ENCODE measurements at regions not wholly inside any gene's neighbourhood (a gene's known extent, or its start where the extent isn't known, plus 50 kb on each side); places are given as distances from the start of the nearest gene placed in this dataset.
"Not testable (repeated sequence)": the region's sequence is repeated elsewhere in the genome, so short reads cannot be mapped to it uniquely, and the experiment has no call there.

GRCh38 chr16:79986352-79986751 is 385.8 kb upstream of the MAF start:
- TF ChIP-seq CTCF (IDR thresholded peaks at IDR 0.05; ENCODE audit: unreplicated experiment), result no peak
- no peak overlapping the region for H3K4me3 Mint-ChIP-seq (ENCODE audit: unreplicated experiment)
- H3K27ac Mint-ChIP-seq (ENCODE audit: unreplicated experiment), result no peak overlapping the region
- no peaks in the 10 kb centered on the region for H3K4me1 Mint-ChIP-seq (ENCODE audit: unreplicated experiment)
- H3K27me3 Mint-ChIP-seq (ENCODE audit: unreplicated experiment), result no peaks in the 10 kb centered on the region
- no peaks in the 10 kb centered on the region for H3K36me3 Mint-ChIP-seq (ENCODE audit: low read depth, unreplicated experiment)
- no peaks in the 10 kb centered on the region for H3K9me3 Mint-ChIP-seq (ENCODE audit: unreplicated experiment)
- DNase-seq (ENCODE audit: low spot score), result no peak

- DNase-seq (ENCODE audit: low spot score), result no peak
- no peak overlapping the region for H3K27ac Mint-ChIP-seq (ENCODE audit: unreplicated experiment)
- TF ChIP-seq CTCF (IDR thresholded peaks at IDR 0.05; ENCODE audit: unreplicated experiment), result no peak
- no peak overlapping the region for H3K4me3 Mint-ChIP-seq (ENCODE audit: unreplicated experiment)
- H3K36me3 Mint-ChIP-seq (ENCODE audit: low read depth, unreplicated experiment), result no peaks in the 10 kb centered on the region
- H3K9me3 Mint-ChIP-seq (ENCODE audit: unreplicated experiment), result no peaks in the 10 kb centered on the region
- no peaks in the 10 kb centered on the region for H3K27me3 Mint-ChIP-seq (ENCODE audit: unreplicated experiment)
- H3K4me1 Mint-ChIP-seq (ENCODE audit: unreplicated experiment), result no peaks in the 10 kb centered on the region
Observed at GRCh38 chr16:79985606-79986005, 385.1 kb upstream of the MAF start.

GRCh38 chr16:79984149-79984548 is 383.6 kb upstream of the MAF start:
- H3K4me3 Mint-ChIP-seq (ENCODE audit: unreplicated experiment); H3K27me3 Mint-ChIP-seq (ENCODE audit: unreplicated experiment); DNase-seq (ENCODE audit: low spot score); H3K27ac Mint-ChIP-seq (ENCODE audit: unreplicated experiment); H3K4me1 Mint-ChIP-seq (ENCODE audit: unreplicated experiment); H3K9me3 Mint-ChIP-seq (ENCODE audit: unreplicated experiment); H3K36me3 Mint-ChIP-seq (ENCODE audit: low read depth, unreplicated experiment): not testable (repeated sequence)

DNA sequence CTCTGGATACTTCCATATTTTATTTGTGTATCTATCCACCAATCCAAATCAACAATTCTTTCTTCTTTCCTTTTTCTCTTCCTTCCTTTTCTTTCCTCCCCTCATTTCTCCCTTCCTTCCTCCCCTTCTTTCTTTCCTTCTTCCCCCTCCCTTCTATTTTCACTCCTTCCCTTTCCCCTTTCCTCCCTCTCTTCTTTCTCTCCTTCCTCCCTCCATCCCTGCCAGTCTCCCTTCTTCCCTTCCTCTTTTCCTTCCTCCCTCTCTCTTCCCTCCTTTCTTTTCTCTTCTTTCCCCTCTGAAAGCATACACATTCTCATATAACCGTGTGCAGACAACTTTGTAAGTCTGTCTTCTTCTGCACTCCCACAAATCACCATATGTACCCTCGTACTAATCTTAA is 382.3 kb upstream of the MAF start:
- TF ChIP-seq CTCF (IDR thresholded peaks at IDR 0.05; ENCODE audit: unreplicated experiment), result no peak
- no peak overlapping the region for H3K4me3 Mint-ChIP-seq (ENCODE audit: unreplicated experiment)
- H3K9me3 Mint-ChIP-seq (ENCODE audit: unreplicated experiment), result no peaks in the 10 kb centered on the region
- H3K27me3 Mint-ChIP-seq (ENCODE audit: unreplicated experiment), result peaks cover 1% of the 10 kb centered on the region
- H3K36me3 Mint-ChIP-seq (ENCODE audit: low read depth, unreplicated experiment), result no peaks in the 10 kb centered on the region
- DNase-seq (ENCODE audit: low spot score), result no peak
- no peaks in the 10 kb centered on the region for H3K4me1 Mint-ChIP-seq (ENCODE audit: unreplicated experiment)
- no peak overlapping the region for H3K27ac Mint-ChIP-seq (ENCODE audit: unreplicated experiment)

- Mint-ChIP-seq H3K27ac (ENCODE audit: unreplicated experiment) (no peak overlapping the region), H3K9me3 (ENCODE audit: unreplicated experiment) (no peaks in the 10 kb centered on the region), H3K4me3 (ENCODE audit: unreplicated experiment) (no peak overlapping the region), H3K27me3 (ENCODE audit: unreplicated experiment) (peaks cover 1% of the 10 kb centered on the region), H3K36me3 (ENCODE audit: low read depth, unreplicated experiment) (no peaks in the 10 kb centered on the region), H3K4me1 (ENCODE audit: unreplicated experiment) (no peaks in the 10 kb centered on the region)
- DNase-seq (ENCODE audit: low spot score), result no peak
- TF ChIP-seq CTCF (IDR thresholded peaks at IDR 0.05; ENCODE audit: unreplicated experiment), result no peak
Observed at GRCh38 chr16:79982361-79982760, 381.8 kb upstream of the MAF start.

DNA sequence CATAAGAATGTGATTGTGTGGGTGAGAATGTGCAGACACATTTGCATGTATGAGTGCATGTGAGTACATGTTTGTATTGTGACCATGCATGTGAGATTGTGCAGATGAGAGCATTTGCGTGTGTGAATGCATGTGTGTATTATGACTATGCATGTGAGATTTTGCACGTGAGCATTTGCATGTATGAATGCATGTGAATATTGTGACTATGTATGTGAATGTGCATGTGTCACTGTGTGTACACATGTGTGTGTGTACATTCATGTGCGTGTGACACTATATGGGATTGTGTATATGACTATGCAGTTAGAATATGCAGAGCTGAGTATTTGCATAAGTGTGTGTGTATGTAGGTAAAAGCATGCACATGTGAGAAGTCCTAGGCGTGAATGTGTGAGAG is 381.3 kb upstream of the MAF start:
- no peak for TF ChIP-seq CTCF (IDR thresholded peaks at IDR 0.05; ENCODE audit: unreplicated experiment)
- Mint-ChIP-seq H3K4me3 (ENCODE audit: unreplicated experiment) (no peak overlapping the region), H3K27me3 (ENCODE audit: unreplicated experiment) (peaks cover 1% of the 10 kb centered on the region), H3K36me3 (ENCODE audit: low read depth, unreplicated experiment) (no peaks in the 10 kb centered on the region), H3K4me1 (ENCODE audit: unreplicated experiment) (no peaks in the 10 kb centered on the region), H3K27ac (ENCODE audit: unreplicated experiment) (no peak overlapping the region), H3K9me3 (ENCODE audit: unreplicated experiment) (no peaks in the 10 kb centered on the region)
- no peak for DNase-seq (ENCODE audit: low spot score)

Data from endothelial cell (in vitro differentiated cells).